ENCODE measurements at regions not wholly inside any gene's neighbourhood (a gene's known extent, or its start where the extent isn't known, plus 50 kb on each side); places are given as distances from the start of the nearest gene placed in this dataset.

DNA sequence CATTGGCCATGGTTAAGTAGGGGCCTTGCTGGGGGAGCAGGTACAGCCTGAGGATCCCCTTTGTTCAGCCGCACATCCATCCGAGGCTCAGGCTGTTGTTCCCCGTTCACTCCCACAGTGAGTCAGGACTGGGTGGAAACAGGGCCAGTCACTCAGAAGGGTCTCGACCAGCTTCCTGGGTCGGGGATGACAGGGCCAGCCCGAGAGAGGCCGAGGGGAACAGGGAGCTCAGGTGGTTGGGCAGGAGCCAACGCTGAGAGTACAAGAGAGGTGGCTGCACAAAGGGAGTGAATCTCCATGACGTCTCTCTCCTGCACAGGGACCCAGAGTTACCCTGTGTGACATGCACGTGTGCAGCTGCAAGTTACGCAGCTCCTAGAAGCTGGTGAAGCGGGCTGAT lies 97.2 kb upstream of the SHANK2 start:
- Mint-ChIP-seq H3K4me3 (no peak overlapping the region), H3K27me3 (peaks cover 4 to 32% (median 23%) of the 10 kb centered on the region in 5 donors), H3K36me3 (no peaks in the 10 kb centered on the region), H3K9me3 (peaks cover 0 to 3% (median 0%) of the 10 kb centered on the region in 11 donors), H3K4me1 (no peaks in the 10 kb centered on the region), H3K27ac (no peak overlapping the region)
- DNase-seq (no peak), ATAC-seq (no peak)
- no peaks in the 10 kb centered on the region for H3K27me3 ChIP-seq (ENCODE audit: control insufficient read depth in 2 of 2, insufficient read depth in 2 of 2, low read length in 2 of 2)
- no peak overlapping the region for H3K4me3 ChIP-seq (ENCODE audit: low read length)
- POLR2A ChIA-PET = no interaction called here
- no peak overlapping the region for H3K27ac ChIP-seq (ENCODE audit: low read depth, low read length)
- no peaks in the 10 kb centered on the region for H3K36me3 ChIP-seq (ENCODE audit: control insufficient read depth in 2 of 3, insufficient read depth in 3 of 3, low read length in 3 of 3)
- CTCF ChIA-PET = no interaction called here
- H3K4me1 ChIP-seq (ENCODE audit: control insufficient read depth in 2 of 2, insufficient read depth in 2 of 2, low read length in 2 of 2) = no peaks in the 10 kb centered on the region
- no peaks in the 10 kb centered on the region for H3K9me3 ChIP-seq (ENCODE audit: control insufficient read depth in 2 of 3, low read length in 3 of 3)
- intact Hi-C loops (cut with micrococcal nuclease) = no loop called here

DNA sequence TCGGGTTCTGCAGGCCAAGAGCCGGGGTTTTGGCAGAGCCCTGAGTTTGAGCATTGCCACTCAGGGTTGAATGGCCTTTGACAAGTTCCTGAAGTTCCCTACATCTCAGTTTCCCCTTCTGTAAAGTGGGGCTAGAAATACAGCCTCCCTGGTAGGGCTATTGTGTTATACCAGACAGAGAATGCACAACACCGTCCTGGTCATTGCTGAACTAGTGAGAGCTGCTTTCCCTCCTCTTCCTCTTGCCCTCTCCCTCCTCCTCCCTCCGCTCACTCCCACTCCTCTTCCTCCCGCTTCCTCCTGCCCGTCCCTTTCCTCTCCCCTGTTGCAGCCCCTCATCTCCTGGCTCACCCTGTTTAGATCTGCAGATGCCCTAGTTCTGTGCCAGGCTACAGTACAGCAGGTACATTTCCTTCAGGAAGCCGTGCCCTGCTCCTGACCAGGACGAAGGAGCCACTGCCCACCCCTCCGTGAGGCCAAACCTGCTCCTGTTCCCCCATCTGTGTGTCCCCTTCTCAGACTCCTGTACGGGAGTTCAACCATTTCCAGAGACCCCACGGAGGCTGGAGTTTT lies 91.5 kb upstream of the SHANK2 start:
- H3K4me3 Mint-ChIP-seq = no peak overlapping the region
- no peak for DNase-seq
- no peaks in the 10 kb centered on the region for H3K9me3 ChIP-seq (ENCODE audit: control insufficient read depth in 2 of 3, low read length in 3 of 3)
- H3K27me3 ChIP-seq (ENCODE audit: control insufficient read depth in 2 of 2, insufficient read depth in 2 of 2, low read length in 2 of 2) = no peaks in the 10 kb centered on the region
- peaks cover 3 to 42% (median 20%) of the 10 kb centered on the region in 5 donors for H3K27me3 Mint-ChIP-seq
- POLR2A ChIA-PET = no interaction called here
- no peak overlapping the region for H3K27ac Mint-ChIP-seq
- no peak overlapping the region for H3K4me3 ChIP-seq (ENCODE audit: low read length)
- intact Hi-C loops (cut with micrococcal nuclease) = no loop called here
- H3K9me3 Mint-ChIP-seq = peaks cover 0 to 3% (median 0%) of the 10 kb centered on the region in 11 donors
- no peak overlapping the region for H3K27ac ChIP-seq (ENCODE audit: low read depth, low read length)
- no peaks in the 10 kb centered on the region for H3K4me1 ChIP-seq (ENCODE audit: control insufficient read depth in 2 of 2, insufficient read depth in 2 of 2, low read length in 2 of 2)
- no peaks in the 10 kb centered on the region for H3K4me1 Mint-ChIP-seq
- no peaks in the 10 kb centered on the region for H3K36me3 ChIP-seq (ENCODE audit: control insufficient read depth in 2 of 3, insufficient read depth in 3 of 3, low read length in 3 of 3)
- ATAC-seq = no peak
- CTCF ChIA-PET = no interaction called here
- H3K36me3 Mint-ChIP-seq = no peaks in the 10 kb centered on the region

DNA sequence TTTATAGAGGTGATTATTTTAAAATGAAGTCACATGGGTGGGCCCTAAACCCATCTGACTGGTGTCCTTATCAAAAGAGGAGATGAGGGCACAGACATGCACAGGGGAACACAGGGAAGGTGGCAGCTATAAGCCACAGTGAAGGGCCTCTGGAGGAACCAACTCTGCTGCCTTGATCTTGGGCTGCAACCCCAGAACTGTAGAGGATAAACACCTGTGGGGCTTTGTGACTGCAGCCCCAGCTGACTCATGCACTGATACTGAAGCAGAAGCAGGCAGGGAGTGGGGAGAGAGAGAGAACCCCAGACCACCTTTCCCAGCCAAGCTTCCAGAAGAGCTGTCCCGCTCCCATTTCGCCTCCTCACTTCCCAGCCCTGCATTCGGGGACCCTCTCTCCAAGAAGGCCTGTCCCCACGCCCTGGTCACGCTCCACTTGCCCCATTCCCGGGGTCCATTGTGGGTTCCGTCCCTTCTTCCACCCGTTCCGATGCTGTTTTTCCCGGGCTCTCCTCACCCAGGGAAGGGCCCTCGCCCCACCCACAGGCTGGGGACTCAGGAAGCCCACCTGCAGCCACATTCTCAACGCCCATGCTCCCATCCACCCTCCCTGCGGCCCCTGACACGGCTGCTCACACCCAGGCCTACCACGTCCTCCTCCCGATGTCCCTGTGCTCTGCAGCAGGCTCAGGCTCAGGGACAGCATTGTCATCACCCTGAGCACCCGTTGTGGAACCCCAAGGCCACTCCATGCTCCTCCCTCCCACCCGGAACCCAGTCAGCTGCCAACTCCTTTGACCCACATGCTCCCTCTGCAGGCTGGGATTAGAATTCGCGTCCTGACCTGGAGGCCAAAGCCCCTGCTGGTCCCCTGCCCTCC lies 90.8 kb upstream of the SHANK2 start:
- POLR2A ChIA-PET = no interaction called here
- CTCF ChIA-PET = no interaction called here
- no peak overlapping the region for H3K27ac Mint-ChIP-seq
- no peak overlapping the region for H3K4me3 ChIP-seq (ENCODE audit: low read length)
- DNase-seq = no peak
- no peaks in the 10 kb centered on the region for H3K36me3 Mint-ChIP-seq
- ATAC-seq = no peak
- no peaks in the 10 kb centered on the region for H3K36me3 ChIP-seq (ENCODE audit: control insufficient read depth in 2 of 3, insufficient read depth in 3 of 3, low read length in 3 of 3)
- H3K4me3 Mint-ChIP-seq = no peak overlapping the region
- H3K9me3 ChIP-seq (ENCODE audit: control insufficient read depth in 2 of 3, low read length in 3 of 3) = no peaks in the 10 kb centered on the region
- intact Hi-C loops (cut with micrococcal nuclease) = no loop called here
- no peaks in the 10 kb centered on the region for H3K4me1 ChIP-seq (ENCODE audit: control insufficient read depth in 2 of 2, insufficient read depth in 2 of 2, low read length in 2 of 2)
- peaks cover 0 to 3% (median 0%) of the 10 kb centered on the region in 11 donors for H3K9me3 Mint-ChIP-seq
- no peak overlapping the region for H3K27ac ChIP-seq (ENCODE audit: low read depth, low read length)
- H3K27me3 Mint-ChIP-seq = peaks cover 0 to 42% (median 17%) of the 10 kb centered on the region in 5 donors
- no peaks in the 10 kb centered on the region for H3K4me1 Mint-ChIP-seq
- no peaks in the 10 kb centered on the region for H3K27me3 ChIP-seq (ENCODE audit: control insufficient read depth in 2 of 2, insufficient read depth in 2 of 2, low read length in 2 of 2)

DNA sequence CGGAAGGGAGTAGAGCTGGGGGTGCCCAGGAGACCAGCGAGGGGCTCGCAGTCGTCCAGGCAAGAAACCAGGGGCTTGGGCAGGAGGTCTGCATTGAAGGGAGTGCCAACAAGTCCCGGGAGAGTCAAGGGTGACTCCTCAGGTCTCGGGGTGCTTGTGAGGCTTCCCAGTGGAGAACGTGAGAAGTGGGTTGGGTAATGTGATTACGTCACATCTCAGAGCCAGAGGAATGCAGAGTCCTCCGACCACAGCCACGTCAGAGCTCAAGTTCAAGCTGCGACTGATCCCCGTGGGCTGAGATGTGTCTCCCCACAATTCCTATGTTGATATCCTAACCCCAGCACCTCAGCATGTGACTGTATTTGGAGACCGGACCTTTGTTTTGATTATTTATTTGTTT lies 89.7 kb upstream of the SHANK2 start:
- Histone ChIP-seq H3K4me1 (ENCODE audit: control insufficient read depth in 2 of 2, insufficient read depth in 2 of 2, low read length in 2 of 2) (no peaks in the 10 kb centered on the region), H3K27me3 (ENCODE audit: control insufficient read depth in 2 of 2, insufficient read depth in 2 of 2, low read length in 2 of 2) (no peaks in the 10 kb centered on the region), H3K27ac (ENCODE audit: low read depth, low read length) (no peak overlapping the region), H3K4me3 (ENCODE audit: low read length) (no peak overlapping the region), H3K9me3 (ENCODE audit: control insufficient read depth in 2 of 3, low read length in 3 of 3) (no peaks in the 10 kb centered on the region), H3K36me3 (ENCODE audit: control insufficient read depth in 2 of 3, insufficient read depth in 3 of 3, low read length in 3 of 3) (no peaks in the 10 kb centered on the region)
- ChIA-PET CTCF (no interaction called here), POLR2A (no interaction called here)
- H3K4me1 Mint-ChIP-seq = no peaks in the 10 kb centered on the region
- H3K27ac Mint-ChIP-seq = no peak overlapping the region
- H3K9me3 Mint-ChIP-seq = peaks cover 0 to 1% (median 0%) of the 10 kb centered on the region in 11 donors
- ATAC-seq (no peak), DNase-seq (no peak)
- peaks cover 0 to 37% (median 17%) of the 10 kb centered on the region in 5 donors for H3K27me3 Mint-ChIP-seq
- no peaks in the 10 kb centered on the region for H3K36me3 Mint-ChIP-seq
- H3K4me3 Mint-ChIP-seq = no peak overlapping the region
- intact Hi-C loops (cut with micrococcal nuclease) = no loop called here

DNA sequence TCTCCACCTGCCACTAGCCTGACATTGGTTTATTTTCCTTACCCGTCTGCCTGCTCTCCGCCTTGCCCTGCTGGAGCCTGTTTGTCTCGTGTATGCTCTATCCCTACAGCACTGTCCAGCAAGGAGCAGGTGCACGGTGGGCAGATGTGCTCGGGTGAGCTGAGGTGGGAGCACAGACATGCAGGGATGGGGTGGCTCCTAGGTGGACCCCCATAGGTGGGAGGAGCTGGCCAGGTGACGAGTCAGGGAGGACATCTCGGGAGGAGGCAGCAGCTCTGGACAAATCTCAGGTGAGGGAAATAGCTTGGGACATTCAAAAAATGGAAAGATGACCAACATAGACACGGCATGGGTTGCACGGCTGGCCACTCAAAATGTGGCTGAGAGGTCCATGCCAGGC lies 89.2 kb upstream of the SHANK2 start:
- no peak for DNase-seq
- H3K27me3 Mint-ChIP-seq = peaks cover 0 to 32% (median 12%) of the 10 kb centered on the region in 5 donors
- H3K4me3 Mint-ChIP-seq = no peak overlapping the region

DNA sequence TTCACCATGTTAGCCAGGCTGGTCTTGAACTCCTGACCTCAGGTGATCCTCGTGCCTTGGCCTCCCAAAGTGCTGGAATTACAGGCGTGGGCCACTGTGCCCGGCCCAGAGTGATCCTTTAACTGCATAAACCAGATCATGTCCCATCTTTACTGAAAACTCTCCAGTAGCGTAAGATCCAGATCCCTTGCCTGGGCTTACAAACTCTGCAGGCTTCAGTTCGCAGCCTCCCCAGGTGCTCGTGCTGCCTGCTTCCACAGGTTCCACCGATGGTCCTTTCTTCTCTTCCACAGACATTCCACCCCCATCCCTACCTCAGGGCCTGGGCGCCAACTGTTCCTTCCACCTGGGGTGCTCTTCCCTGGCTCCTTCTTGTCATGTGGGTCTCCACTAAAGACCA lies 88.8 kb upstream of the SHANK2 start:
- no peaks in the 10 kb centered on the region for H3K4me1 ChIP-seq (ENCODE audit: control insufficient read depth in 2 of 2, insufficient read depth in 2 of 2, low read length in 2 of 2)
- DNase-seq = no peak
- H3K27me3 Mint-ChIP-seq = peaks cover 0 to 32% (median 12%) of the 10 kb centered on the region in 5 donors
- no peak overlapping the region for H3K27ac ChIP-seq (ENCODE audit: low read depth, low read length)
- intact Hi-C loops (cut with micrococcal nuclease) = no loop called here
- no peaks in the 10 kb centered on the region for H3K27me3 ChIP-seq (ENCODE audit: control insufficient read depth in 2 of 2, insufficient read depth in 2 of 2, low read length in 2 of 2)
- H3K9me3 Mint-ChIP-seq = peaks cover 0 to 1% (median 0%) of the 10 kb centered on the region in 11 donors
- no peaks in the 10 kb centered on the region for H3K9me3 ChIP-seq (ENCODE audit: control insufficient read depth in 2 of 3, low read length in 3 of 3)
- ChIA-PET POLR2A (no interaction called here), CTCF (no interaction called here)
- H3K36me3 ChIP-seq (ENCODE audit: control insufficient read depth in 2 of 3, insufficient read depth in 3 of 3, low read length in 3 of 3) = no peaks in the 10 kb centered on the region
- no peaks in the 10 kb centered on the region for H3K36me3 Mint-ChIP-seq
- H3K4me3 ChIP-seq (ENCODE audit: low read length) = no peak overlapping the region
- H3K4me3 Mint-ChIP-seq = no peak overlapping the region
- no peak for ATAC-seq
- H3K4me1 Mint-ChIP-seq = no peaks in the 10 kb centered on the region
- no peak overlapping the region for H3K27ac Mint-ChIP-seq

More for the DNA sequence above, 89.2 kb upstream of the SHANK2 start:
- H3K9me3 Mint-ChIP-seq = peaks cover 0 to 1% (median 0%) of the 10 kb centered on the region in 11 donors
- ChIA-PET POLR2A (no interaction called here), CTCF (no interaction called here)
- H3K27me3 ChIP-seq (ENCODE audit: control insufficient read depth in 2 of 2, insufficient read depth in 2 of 2, low read length in 2 of 2) = no peaks in the 10 kb centered on the region
- no peak overlapping the region for H3K27ac ChIP-seq (ENCODE audit: low read depth, low read length)
- H3K4me1 ChIP-seq (ENCODE audit: control insufficient read depth in 2 of 2, insufficient read depth in 2 of 2, low read length in 2 of 2) = no peaks in the 10 kb centered on the region
- intact Hi-C loops (cut with micrococcal nuclease) = no loop called here
- H3K36me3 Mint-ChIP-seq = no peaks in the 10 kb centered on the region
- H3K9me3 ChIP-seq (ENCODE audit: control insufficient read depth in 2 of 3, low read length in 3 of 3) = no peaks in the 10 kb centered on the region
- no peak overlapping the region for H3K4me3 ChIP-seq (ENCODE audit: low read length)
- no peaks in the 10 kb centered on the region for H3K4me1 Mint-ChIP-seq
- no peak overlapping the region for H3K27ac Mint-ChIP-seq
- ATAC-seq = no peak
- no peaks in the 10 kb centered on the region for H3K36me3 ChIP-seq (ENCODE audit: control insufficient read depth in 2 of 3, insufficient read depth in 3 of 3, low read length in 3 of 3)

DNA sequence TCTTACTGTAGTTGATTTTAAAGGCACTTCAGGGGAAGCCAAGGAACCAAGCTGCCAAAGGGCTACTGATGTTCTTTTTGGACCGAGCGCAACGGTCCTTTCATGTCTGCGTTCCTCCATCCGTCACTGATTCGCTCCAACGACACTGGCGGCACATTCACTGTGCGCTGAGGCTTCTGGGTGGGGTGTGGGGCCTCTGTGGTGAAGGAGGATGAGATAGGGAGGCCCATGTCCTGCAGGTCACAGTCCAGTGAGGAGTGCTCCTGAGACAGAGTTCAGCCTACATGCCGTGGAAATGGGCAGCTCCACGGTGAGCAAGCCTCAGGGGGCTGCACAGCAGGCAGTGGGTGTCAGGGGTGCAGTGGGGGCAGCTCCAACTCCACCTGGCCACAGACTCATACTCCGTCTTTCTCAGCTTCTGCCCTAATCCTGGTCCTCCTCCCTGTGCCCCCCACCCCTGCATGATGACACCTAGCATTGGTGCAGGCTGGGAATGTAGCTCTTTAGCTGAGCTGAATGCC lies 87.8 kb upstream of the SHANK2 start:
- Mint-ChIP-seq H3K4me1 (no peaks in the 10 kb centered on the region), H3K27me3 (peaks cover 0 to 33% (median 8%) of the 10 kb centered on the region in 5 donors), H3K9me3 (peaks cover 0 to 3% (median 0%) of the 10 kb centered on the region in 11 donors), H3K36me3 (no peaks in the 10 kb centered on the region), H3K27ac (no peak overlapping the region), H3K4me3 (no peak overlapping the region)
- ChIA-PET POLR2A (no interaction called here), CTCF (no interaction called here)
- DNase-seq = no peak
- H3K27me3 ChIP-seq (ENCODE audit: control insufficient read depth in 2 of 2, insufficient read depth in 2 of 2, low read length in 2 of 2) = no peaks in the 10 kb centered on the region
- no peak for ATAC-seq
- no peak overlapping the region for H3K4me3 ChIP-seq (ENCODE audit: low read length)
- no peak overlapping the region for H3K27ac ChIP-seq (ENCODE audit: low read depth, low read length)
- H3K4me1 ChIP-seq (ENCODE audit: control insufficient read depth in 2 of 2, insufficient read depth in 2 of 2, low read length in 2 of 2) = no peaks in the 10 kb centered on the region
- no peaks in the 10 kb centered on the region for H3K36me3 ChIP-seq (ENCODE audit: control insufficient read depth in 2 of 3, insufficient read depth in 3 of 3, low read length in 3 of 3)
- intact Hi-C loops (cut with micrococcal nuclease) = no loop called here
- H3K9me3 ChIP-seq (ENCODE audit: control insufficient read depth in 2 of 3, low read length in 3 of 3) = no peaks in the 10 kb centered on the region

All from naive thymus-derived CD4-positive, alpha-beta T cell (primary cell).